Hematopoietic multipotent progenitor cell treated with erythropoietin and hydrocortisone succinate and interleukin-3 and kit ligand, for 8 days (in vitro differentiated cells): ENCODE measurements at regions not wholly inside any gene's neighbourhood (a gene's known extent, or its start where the extent isn't known, plus 50 kb on each side); places are given as distances from the start of the nearest gene placed in this dataset.
A peak's percentile ranks its signal among the peaks of the same experiment; 100 is the strongest.

ENCODE experiments used
- DNase-seq: peaks from one replicate; pipeline ENCODE4 v3.0.0-alpha.2; 2015

DNA sequence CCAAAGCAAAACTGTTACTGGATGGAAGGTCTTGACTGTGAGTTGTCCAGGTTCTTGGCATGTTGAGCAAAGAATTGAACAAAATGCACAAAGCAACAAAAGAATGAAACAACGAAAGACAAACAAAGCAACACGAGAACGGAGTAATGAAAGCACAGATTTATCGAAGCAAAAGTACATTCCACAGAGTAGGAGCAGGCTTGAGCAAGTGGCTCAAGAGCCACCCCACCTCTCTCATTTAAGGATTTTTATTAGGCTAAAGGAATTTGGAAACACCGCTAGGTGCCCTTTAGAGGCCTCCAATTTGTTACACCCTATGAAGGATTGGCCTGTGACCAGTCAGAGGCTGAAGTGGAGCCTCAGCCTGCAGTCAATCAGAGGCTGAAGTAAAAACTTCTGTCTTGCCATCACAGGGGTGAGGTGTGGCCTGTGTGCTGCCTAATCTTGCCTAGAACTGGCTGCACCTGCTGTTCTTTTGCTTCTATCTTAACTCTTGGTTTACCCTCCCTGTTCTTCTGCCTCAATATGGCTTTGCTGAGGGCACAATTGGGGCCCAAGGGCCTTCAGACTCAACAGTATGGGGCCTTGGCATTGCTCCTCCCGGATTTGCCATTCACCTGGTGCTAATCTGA is 59.4 kb upstream of the FTH1 start:
- DNase-seq = peak; percentile 79

DNA sequence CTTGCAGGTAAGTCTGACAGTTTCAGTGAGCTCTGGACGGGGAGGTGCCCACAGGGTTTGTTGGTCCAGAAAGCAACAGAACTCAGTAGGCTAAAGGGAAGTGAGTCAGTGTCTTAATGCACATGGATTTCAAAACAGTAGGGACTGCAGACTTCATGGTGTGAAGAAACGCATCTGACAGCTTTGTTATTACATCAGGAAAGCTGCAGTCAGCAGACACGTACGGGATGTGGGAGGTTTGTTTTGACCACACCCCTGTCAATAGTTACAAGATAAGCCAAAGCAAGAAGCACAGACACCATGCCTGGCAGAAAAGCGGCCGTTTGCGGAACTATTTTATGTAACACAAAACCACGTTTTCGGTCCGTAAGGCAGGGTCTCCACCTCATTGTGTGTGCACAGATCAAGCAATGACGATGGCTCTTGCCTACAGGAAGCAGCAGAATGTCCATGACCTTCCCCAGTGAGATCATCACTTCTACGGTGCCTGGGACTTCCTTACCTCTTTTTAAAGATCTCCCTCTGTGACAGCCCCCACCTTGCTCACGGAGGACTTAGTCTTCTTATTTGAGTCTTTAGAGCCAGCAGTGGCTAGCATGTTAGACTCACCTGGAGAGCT is 58.2 kb upstream of the FTH1 start:
- peak; percentile 97 for DNase-seq

DNA sequence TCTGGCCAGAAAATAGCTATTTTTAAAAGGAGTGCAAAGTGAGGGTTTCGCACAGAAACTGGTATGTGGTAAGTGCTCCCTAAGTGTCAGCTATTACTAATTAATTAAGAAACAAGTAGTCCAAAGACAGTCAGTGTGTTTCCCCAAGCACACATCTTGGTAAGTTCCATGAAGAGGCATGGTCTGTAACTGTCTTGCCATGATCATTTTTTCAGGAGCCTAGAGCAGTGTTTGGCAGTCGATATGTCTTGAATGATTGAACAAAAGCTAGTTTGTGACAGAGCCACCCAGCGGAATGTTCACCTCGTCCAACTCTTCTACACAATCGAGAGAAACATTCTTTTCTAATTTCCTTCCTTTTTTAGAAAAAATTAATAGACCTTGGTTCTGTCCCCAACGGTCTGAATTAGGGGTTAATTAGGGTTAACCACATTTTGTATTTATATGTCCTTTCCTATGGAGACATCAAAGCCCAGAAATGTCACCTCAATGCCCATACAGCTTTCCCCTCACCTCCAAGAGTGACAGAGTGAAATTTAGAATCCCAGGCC is 57.6 kb upstream of the FTH1 start:
- DNase-seq = peak; percentile 66

DNA sequence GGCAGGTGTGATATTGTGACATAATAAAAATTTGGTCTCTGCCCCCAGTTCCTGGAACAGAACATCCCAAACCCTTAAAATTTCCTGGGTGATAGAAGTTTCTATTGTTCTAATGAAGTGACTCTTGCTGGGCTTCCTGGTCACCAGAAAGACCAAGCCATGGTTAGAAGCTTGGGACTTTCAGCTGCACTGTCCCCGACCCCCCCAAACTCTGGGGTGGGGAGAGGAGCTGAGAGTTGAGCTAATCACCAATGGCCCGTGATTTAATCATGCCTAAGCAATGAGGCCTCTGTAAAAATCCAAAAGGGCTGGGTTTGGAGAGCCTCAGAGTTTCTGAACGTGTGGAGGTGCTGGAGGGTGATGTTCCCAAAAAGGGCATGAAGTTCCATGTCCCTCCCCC is 54.8 kb upstream of the FTH1 start:
- DNase-seq = no peak

DNA sequence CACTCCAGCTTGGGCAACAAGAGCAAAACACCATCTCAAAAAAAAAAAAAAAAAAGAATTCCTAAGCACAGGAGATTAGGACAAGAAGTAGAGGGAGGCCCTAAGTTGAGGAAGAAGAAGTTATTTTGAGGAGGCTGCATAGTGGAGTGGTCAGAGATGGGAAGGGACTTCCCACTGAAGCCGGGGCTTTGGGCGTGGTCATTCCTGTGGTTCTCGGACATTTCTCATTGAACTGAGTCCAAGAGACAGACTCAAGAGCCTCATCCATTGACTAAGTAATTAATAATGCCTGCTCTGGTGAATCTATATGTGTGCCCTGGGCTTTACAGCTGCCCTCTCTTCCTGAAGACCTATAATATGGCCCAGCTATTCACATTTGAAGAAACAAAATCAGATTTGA is 53.2 kb upstream of the FTH1 start:
- DNase-seq = no peak

DNA sequence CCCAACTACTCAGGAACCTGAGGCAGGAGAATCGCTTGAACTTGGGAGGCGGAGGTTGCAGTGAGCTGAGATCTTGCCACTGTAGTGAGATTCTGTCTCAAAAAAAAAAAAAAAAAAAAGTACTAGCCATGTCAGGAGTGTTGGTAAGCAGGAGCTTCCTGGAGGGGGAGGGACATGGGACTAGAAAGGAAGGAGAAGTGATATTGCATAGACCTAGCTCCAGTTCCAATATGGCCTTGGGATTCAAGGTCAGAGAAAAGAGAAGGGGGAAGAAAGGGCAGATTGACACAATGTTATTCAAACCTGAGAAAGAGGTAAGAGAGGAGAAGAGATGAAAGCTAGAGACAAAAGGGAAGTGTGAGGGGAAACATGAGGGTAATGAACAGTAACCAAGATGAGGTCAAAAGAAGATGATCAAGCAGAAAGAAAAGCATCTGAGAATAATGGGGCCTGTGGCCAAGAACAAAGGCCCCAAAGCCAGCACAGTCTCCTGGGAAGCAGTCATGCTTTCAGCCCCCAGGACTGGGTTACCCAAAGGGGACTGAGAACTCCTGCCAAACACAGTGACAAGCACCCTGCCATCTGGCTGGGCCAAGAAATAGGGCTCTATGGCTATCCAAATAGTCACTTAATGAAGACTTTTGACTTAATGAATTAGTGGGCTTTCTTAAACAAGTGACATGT is 51.7 kb upstream of the FTH1 start:
- DNase-seq = no peak

DNA sequence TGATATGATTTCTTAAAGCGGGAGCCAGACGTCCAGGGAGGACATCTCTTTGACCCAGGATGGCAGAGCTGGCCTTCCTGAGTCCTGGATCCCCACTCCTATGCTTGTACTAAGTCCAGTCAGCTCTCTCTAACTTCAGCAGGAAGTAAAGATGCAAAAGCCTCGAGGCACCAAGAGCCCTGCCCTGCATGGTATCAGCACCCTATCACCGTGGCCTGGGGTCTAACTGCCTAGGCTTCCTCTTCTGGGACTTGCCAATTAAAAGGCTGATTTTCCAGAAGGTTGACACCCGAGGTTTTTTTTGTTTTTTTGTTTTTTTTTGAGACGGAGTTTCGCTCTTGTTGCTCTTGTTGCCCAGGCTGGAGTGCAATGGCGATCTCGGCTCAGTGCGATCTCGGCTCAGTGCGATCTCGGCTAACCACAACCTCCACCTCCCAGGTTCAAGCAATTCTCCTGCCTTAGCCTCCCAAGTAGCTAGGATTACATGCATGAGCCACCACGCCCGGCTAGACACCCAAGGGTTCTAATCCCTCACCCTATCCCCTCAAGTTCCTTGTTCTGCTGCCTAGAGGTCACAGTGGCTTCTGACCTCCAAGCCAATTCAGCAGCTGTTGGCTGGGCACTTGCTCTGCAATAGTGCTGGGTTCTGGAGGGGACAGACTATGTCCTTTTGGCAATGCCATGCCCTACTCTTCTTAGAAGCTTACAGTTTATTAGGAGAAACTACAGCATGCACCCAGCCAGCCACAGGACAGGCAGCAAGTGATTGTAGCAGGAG is 50.6 kb upstream of the FTH1 start:
- no peak for DNase-seq
